ENCODE measurements at regions not wholly inside any gene's neighbourhood (a gene's known extent, or its start where the extent isn't known, plus 50 kb on each side); places are given as distances from the start of the nearest gene placed in this dataset.

GRCh38 chr18:41357708-41358107 is 597.3 kb upstream of the PIK3C3 start:
- TF ChIP-seq, protein P1, sequence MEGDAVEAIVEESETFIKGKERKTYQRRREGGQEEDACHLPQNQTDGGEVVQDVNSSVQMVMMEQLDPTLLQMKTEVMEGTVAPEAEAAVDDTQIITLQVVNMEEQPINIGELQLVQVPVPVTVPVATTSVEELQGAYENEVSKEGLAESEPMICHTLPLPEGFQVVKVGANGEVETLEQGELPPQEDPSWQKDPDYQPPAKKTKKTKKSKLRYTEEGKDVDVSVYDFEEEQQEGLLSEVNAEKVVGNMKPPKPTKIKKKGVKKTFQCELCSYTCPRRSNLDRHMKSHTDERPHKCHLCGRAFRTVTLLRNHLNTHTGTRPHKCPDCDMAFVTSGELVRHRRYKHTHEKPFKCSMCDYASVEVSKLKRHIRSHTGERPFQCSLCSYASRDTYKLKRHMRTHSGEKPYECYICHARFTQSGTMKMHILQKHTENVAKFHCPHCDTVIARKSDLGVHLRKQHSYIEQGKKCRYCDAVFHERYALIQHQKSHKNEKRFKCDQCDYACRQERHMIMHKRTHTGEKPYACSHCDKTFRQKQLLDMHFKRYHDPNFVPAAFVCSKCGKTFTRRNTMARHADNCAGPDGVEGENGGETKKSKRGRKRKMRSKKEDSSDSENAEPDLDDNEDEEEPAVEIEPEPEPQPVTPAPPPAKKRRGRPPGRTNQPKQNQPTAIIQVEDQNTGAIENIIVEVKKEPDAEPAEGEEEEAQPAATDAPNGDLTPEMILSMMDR (IDR thresholded peaks at IDR 0.05; ENCODE audit: insufficient read depth, low read depth, low read length), result no peak
- no peak for TF ChIP-seq EZH2 (IDR thresholded peaks at IDR 0.05; ENCODE audit: insufficient read depth, low read length)
- H3K79me2 ChIP-seq (ENCODE audit: insufficient read depth, low read length), result no peaks in the 10 kb centered on the region
- H3K36me3 ChIP-seq (ENCODE audit: insufficient read depth, low read length), result no peaks in the 10 kb centered on the region
- no peak overlapping the region for H2AFZ ChIP-seq (ENCODE audit: low read depth, low read length)
- no peaks in the 10 kb centered on the region for H3K4me1 Mint-ChIP-seq (ENCODE audit: low read depth, unreplicated experiment)
- H3K9me3 ChIP-seq (ENCODE audit: insufficient read depth, low read depth, low read length), result peaks cover 6% of the 10 kb centered on the region
- FAIRE-seq (no peak), DNase-seq (ENCODE audit: low read depth) (no peak)
- H3K27me3 ChIP-seq (ENCODE audit: insufficient read depth, low read length), result no peaks in the 10 kb centered on the region
- no peak overlapping the region for H3K4me3 Mint-ChIP-seq (ENCODE audit: unreplicated experiment)
- H3K4me2 ChIP-seq (ENCODE audit: low read length), result no peak overlapping the region
- no peaks in the 10 kb centered on the region for H4K20me1 ChIP-seq (ENCODE audit: insufficient read depth, low read length)
- peaks cover 2% of the 10 kb centered on the region for H3K36me3 Mint-ChIP-seq (ENCODE audit: low read depth, unreplicated experiment)
- no peak overlapping the region for H3K4me3 ChIP-seq (ENCODE audit: insufficient read depth, low read depth, low read length)
- H3K9me3 Mint-ChIP-seq (ENCODE audit: unreplicated experiment), result peaks cover 18% of the 10 kb centered on the region
- no peak overlapping the region for H3K27ac ChIP-seq (ENCODE audit: low read depth, low read length)
- no peaks in the 10 kb centered on the region for H3K4me1 ChIP-seq (ENCODE audit: insufficient read depth, low read length)
- no peaks in the 10 kb centered on the region for H3K27me3 Mint-ChIP-seq (ENCODE audit: low read depth, unreplicated experiment)
- H3K27ac Mint-ChIP-seq (ENCODE audit: unreplicated experiment), result no peak overlapping the region
- H3K9ac ChIP-seq (ENCODE audit: low read length), result no peak overlapping the region

- Histone ChIP-seq H3K79me2 (ENCODE audit: insufficient read depth, low read length) (no peaks in the 10 kb centered on the region), H3K4me1 (ENCODE audit: insufficient read depth, low read length) (no peaks in the 10 kb centered on the region), H3K4me2 (ENCODE audit: low read length) (no peak overlapping the region), H3K9ac (ENCODE audit: low read length) (no peak overlapping the region), H3K9me3 (ENCODE audit: insufficient read depth, low read depth, low read length) (peaks cover 6% of the 10 kb centered on the region), H4K20me1 (ENCODE audit: insufficient read depth, low read length) (no peaks in the 10 kb centered on the region), H3K4me3 (ENCODE audit: insufficient read depth, low read depth, low read length) (no peak overlapping the region), H3K27ac (ENCODE audit: low read depth, low read length) (no peak overlapping the region), H3K36me3 (ENCODE audit: insufficient read depth, low read length) (no peaks in the 10 kb centered on the region), H3K27me3 (ENCODE audit: insufficient read depth, low read length) (no peaks in the 10 kb centered on the region), H2AFZ (ENCODE audit: low read depth, low read length) (no peak overlapping the region)
- peaks cover 2% of the 10 kb centered on the region for H3K36me3 Mint-ChIP-seq (ENCODE audit: low read depth, unreplicated experiment)
- peaks cover 15% of the 10 kb centered on the region for H3K9me3 Mint-ChIP-seq (ENCODE audit: unreplicated experiment)
- TF ChIP-seq EZH2 (IDR thresholded peaks at IDR 0.05; ENCODE audit: insufficient read depth, low read length), result no peak
- TF ChIP-seq, protein P1 (IDR thresholded peaks at IDR 0.05; ENCODE audit: insufficient read depth, low read depth, low read length), result no peak
- H3K4me1 Mint-ChIP-seq (ENCODE audit: low read depth, unreplicated experiment), result no peaks in the 10 kb centered on the region
- FAIRE-seq (no peak), DNase-seq (ENCODE audit: low read depth) (no peak)
- H3K27ac Mint-ChIP-seq (ENCODE audit: unreplicated experiment), result no peak overlapping the region
- no peaks in the 10 kb centered on the region for H3K27me3 Mint-ChIP-seq (ENCODE audit: low read depth, unreplicated experiment)
- H3K4me3 Mint-ChIP-seq (ENCODE audit: unreplicated experiment), result no peak overlapping the region
Measured at GRCh38 chr18:41353777-41354528, 601.1 kb upstream of the PIK3C3 start.

- FAIRE-seq (no peak), DNase-seq (ENCODE audit: low read depth) (no peak)
- H3K9me3 Mint-ChIP-seq (ENCODE audit: unreplicated experiment), result peaks cover 3% of the 10 kb centered on the region
- no peaks in the 10 kb centered on the region for H4K20me1 ChIP-seq (ENCODE audit: insufficient read depth, low read length)
- H3K9me3 ChIP-seq (ENCODE audit: insufficient read depth, low read depth, low read length), result no peaks in the 10 kb centered on the region
- H3K79me2 ChIP-seq (ENCODE audit: insufficient read depth, low read length), result no peaks in the 10 kb centered on the region
- H3K27ac Mint-ChIP-seq (ENCODE audit: unreplicated experiment), result no peak overlapping the region
- no peak overlapping the region for H3K4me2 ChIP-seq (ENCODE audit: low read length)
- peaks cover 8% of the 10 kb centered on the region for H3K4me1 Mint-ChIP-seq (ENCODE audit: low read depth, unreplicated experiment)
- H3K27me3 Mint-ChIP-seq (ENCODE audit: low read depth, unreplicated experiment), result no peaks in the 10 kb centered on the region
- H3K4me3 ChIP-seq (ENCODE audit: insufficient read depth, low read depth, low read length), result no peak overlapping the region
- H2AFZ ChIP-seq (ENCODE audit: low read depth, low read length), result no peak overlapping the region
- no peaks in the 10 kb centered on the region for H3K4me1 ChIP-seq (ENCODE audit: insufficient read depth, low read length)
- H3K4me3 Mint-ChIP-seq (ENCODE audit: unreplicated experiment), result no peak overlapping the region
- no peak overlapping the region for H3K9ac ChIP-seq (ENCODE audit: low read length)
- no peaks in the 10 kb centered on the region for H3K36me3 ChIP-seq (ENCODE audit: insufficient read depth, low read length)
- H3K27me3 ChIP-seq (ENCODE audit: insufficient read depth, low read length), result no peaks in the 10 kb centered on the region
- H3K27ac ChIP-seq (ENCODE audit: low read depth, low read length), result no peak overlapping the region
- H3K36me3 Mint-ChIP-seq (ENCODE audit: low read depth, unreplicated experiment), result no peaks in the 10 kb centered on the region
- TF ChIP-seq, protein P1 (IDR thresholded peaks at IDR 0.05; ENCODE audit: insufficient read depth, low read depth, low read length), result no peak
- no peak for TF ChIP-seq EZH2 (IDR thresholded peaks at IDR 0.05; ENCODE audit: insufficient read depth, low read length)
Measured at GRCh38 chr18:41351430-41351829, 603.6 kb upstream of the PIK3C3 start.
